Right renal pelvis (tissue), 4 donors: ENCODE measurements at regions not wholly inside any gene's neighbourhood (a gene's known extent, or its start where the extent isn't known, plus 50 kb on each side); places are given as distances from the start of the nearest gene placed in this dataset.

Experiments used
- DNase-seq, 4 donors: peaks; one replicate each; pipeline ENCODE4 v3.0.0-alpha.2; 2013; ENCODE audit warnings: low read depth in 4 of 4, low spot score in 3 of 4, missing footprints in 1 of 4

- no peak for DNase-seq
Measured at GRCh38 chr3:106247902-106248684, 379.3 kb upstream of the CBLB start.

- DNase-seq, result no peak
Measured at GRCh38 chr3:106249159-106249558, 380.3 kb upstream of the CBLB start.

- DNase-seq, result no peak
Measured at GRCh38 chr3:106249981-106250380, 381.2 kb upstream of the CBLB start.

DNA sequence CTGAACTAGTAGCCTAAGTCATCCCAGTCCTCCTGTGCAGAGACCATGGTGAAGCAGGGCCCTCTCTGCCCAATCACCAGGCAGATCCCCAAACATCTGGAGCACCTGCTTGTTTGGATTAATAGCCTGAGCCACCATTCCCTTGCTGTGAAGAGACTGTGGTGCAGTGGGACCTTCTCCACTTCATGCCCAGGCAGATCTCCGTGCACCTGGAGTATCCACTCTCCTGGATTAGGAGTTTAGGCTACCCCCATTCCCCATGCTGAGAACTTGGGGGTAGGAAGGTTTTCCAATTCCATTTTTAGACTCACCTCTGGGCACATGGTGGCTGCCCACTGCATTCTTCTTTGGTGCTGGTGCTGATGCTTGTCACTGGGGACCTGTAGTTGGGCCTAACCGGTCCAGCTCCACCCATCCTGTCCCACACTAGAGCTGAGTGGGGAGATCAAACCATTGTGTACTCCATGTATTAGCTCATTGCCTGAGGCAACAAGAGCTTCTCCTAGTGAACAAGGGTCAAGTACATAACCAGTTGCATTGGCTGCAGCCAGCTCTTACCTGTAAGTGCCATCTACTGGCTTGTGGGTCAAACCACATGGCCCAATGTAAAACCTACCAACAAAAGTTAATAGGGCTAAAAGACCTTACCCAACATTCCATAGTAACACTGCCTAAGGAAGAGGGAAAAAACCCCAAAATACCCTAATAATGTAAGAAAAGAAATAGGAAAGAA is 382.5 kb upstream of the CBLB start:
- no peak for DNase-seq

DNA sequence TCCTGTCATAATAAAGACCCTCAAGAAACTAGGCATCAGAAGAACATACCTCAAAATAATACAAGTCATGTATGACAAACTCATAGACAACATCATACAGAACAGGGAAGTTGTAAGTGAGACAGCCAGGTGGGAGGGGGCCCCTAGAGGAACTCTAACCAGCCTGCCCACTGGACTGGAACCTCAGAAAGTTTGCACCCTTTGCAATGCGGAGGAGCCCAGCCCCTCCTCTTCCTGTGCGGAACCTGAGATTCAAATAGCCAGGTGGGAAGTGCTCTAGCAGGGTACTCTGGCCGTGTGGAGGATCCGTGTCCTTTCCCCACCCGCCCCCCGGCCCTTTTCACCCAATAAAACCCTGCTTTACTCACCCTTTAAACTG is 387.0 kb upstream of the CBLB start:
- no peak for DNase-seq

GRCh38 chr3:106256249-106256957 is 387.6 kb upstream of the CBLB start:
- no peak for DNase-seq

DNA sequence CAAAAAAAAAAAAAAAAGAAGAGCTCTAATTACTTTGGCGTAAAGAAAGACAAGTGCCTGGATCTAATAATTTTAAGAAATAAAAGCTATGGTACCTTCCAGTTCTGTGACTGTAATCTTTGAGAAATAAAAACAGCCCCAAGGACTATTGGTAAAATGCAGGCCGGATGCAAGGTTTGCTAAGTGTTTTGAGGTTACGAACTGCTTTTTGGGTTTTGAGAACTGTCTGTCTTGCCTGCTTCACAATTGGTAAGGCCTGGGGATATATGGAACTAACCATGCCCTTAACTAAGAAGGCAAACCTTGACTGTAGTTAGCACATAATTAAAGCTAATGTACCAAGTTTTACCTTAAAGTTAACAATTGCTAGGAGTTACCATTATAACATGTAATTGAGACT is 388.4 kb upstream of the CBLB start:
- no peak for DNase-seq

DNA sequence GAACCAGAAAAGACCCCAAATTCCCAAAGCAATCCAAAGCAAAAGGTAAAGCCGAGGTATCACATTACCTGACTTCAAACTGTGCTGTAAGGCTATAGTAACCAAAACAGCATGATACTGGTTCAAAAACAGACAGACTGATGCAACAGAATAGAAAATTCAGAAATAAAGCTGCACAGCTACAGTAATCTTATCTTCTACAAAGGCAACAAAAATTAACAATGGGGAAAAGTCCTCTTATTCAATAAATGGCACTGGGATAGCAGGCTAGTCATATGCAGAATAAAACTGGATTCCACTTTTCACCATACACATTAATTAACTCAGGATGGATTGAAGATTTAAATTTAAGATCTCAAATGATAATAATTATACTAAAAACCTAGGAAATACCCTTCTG is 392.6 kb upstream of the CBLB start:
- DNase-seq, result no peak

GRCh38 chr3:106261915-106262683 is 393.3 kb upstream of the CBLB start:
- no peak for DNase-seq

- no peak for DNase-seq
Measured at GRCh38 chr3:106263011-106263410, 394.2 kb upstream of the CBLB start.

- DNase-seq, result no peak
Measured at GRCh38 chr3:106263546-106263945, 394.7 kb upstream of the CBLB start.

GRCh38 chr3:106265704-106266103 is 396.9 kb upstream of the CBLB start:
- no peak for DNase-seq

DNA sequence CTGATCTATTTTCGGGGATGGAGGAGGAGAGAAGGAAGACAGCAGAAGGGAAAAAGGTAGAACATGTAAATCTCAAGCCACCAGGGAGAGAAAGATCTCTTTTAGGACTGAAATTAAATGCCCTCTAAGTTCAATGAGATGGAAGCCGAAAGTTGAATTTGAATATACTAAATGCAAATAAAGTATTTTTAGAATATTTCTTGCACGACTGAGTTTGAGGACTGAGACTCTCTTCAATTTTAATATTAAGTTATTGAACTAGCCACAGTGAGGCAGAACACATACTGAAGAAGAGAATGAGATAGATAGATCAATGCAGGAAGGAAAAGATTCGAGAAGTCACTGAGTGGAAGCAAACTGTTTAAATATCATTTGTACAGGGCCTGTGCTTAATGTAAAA is 399.9 kb upstream of the CBLB start:
- no peak for DNase-seq

GRCh38 chr3:106272302-106272701 is 403.5 kb upstream of the CBLB start:
- DNase-seq, result no peak

DNA sequence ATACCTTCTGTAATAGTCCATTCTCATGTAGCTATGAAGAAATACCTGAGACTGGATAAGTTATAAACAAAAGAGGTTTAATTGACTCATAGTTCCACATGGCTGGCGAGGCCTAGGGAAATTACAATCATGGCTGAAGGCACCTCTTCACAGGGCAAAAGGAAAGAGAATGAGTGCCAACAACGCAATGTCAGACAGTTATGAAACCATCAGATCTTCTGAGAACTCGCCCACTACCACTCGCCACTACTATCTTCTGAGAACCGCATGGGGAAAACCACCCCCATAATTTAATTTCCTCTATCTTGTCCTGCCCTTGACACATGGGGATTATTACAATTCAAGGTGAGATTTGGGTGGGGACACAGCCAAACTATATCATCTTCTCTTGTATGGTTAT is 406.8 kb upstream of the CBLB start:
- no peak for DNase-seq

- no peak for DNase-seq
Measured at GRCh38 chr3:106276151-106276550, 407.3 kb upstream of the CBLB start.

- no peak for DNase-seq
Measured at GRCh38 chr3:106276755-106277612, 408.2 kb upstream of the CBLB start.

DNA sequence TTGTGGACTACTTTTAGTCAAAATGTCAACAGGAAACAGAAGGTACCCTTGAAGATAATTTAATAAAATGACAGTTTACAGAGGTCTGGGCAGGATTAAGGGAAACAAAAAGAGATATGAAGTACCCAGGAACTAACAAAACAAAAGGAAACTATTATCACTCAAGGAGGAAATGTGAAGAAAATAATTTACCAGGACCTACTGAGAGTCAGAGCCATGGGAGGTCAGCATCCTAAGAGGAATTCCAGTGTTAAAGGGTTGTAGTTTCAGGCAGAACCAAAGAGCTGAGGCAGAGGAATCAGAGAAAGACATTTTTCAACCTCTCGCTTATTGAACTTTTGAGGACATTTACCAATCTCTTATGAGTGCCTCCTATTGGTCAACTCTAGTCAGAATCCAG is 408.9 kb upstream of the CBLB start:
- no peak for DNase-seq

GRCh38 chr3:106281221-106281620 is 412.4 kb upstream of the CBLB start:
- peak in 1 of 4 donors; percentile 18 for DNase-seq

DNA sequence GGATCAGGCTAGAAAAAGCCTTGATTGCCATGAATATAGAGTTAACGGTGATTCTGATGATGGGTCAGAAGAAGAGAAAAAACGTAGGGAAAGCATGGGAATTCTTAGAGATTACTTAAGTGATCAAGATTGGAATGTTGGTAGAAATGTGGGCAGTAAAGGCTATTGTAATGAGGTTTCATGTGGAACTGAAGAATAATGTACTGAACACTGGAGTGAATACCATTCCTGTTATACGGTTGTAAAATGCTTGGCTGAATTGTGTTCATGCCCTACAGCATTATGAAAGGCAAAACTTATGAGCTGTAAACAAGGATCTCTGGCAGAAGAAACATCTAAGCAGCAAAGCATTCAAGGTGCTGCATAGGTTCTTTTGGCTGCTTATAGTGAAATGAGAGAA is 414.1 kb upstream of the CBLB start:
- no peak for DNase-seq
